ENCODE measurements at regions not wholly inside any gene's neighbourhood (a gene's known extent, or its start where the extent isn't known, plus 50 kb on each side); places are given as distances from the start of the nearest gene placed in this dataset.

DNA sequence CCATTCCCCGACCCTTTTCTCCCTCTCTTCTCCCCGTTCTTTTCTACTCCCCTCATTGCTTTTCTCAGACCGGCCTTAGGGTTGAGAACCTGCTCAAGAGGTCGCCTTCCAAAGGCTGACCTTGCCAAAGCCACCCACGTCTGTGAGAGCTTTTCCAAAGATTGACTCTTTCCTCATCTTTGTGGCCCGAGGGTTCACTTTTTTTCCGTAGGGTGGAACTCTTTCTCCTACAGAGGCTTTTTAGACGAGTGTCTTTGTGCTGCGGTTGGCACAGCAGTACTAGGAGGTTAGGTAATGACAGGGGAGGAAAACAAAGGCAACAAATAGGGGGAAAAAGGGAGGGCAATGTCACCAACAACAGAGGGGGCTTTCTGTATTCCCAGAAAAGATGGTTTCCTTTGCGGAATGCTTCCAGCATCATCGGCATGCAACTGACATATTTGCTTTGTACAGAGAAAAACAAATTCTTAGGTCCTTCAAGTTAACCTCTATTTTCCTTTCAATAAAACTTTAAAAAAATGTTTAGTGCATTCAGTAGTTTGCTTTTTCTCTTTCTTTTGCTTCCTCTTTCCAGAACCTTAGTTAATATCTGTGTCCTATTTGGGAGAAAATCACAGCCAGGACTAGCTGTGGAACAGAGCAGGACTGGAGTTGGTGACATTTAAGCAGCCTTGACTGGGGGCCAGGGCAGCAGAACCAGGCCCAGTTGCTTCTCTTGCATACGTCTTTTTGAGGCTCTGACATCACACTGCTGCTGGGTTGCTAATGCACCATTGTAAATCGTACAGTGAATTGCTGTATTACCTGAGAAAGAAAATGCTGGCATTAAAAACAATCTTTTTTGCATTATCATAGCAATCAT, 188.1 kb upstream of the FANCL start:
- H3K36me3 ChIP-seq (ENCODE audit: insufficient read depth, low read length) = no peaks in the 10 kb centered on the region
- Mint-ChIP-seq H3K4me3 (no peak overlapping the region), H3K27ac (no peak overlapping the region), H3K9me3 (no peaks in the 10 kb centered on the region), H3K4me1 (ENCODE audit: low read depth) (peaks cover 7% of the 10 kb centered on the region), H3K27me3 (peaks cover 52% of the 10 kb centered on the region), H3K36me3 (ENCODE audit: low read depth) (no peaks in the 10 kb centered on the region)
- POLR2A ChIA-PET = no interaction called here
- ATAC-seq (ENCODE audit: poor library complexity) = no peak
- no peaks in the 10 kb centered on the region for H3K9me3 ChIP-seq (ENCODE audit: control insufficient read depth in 1 of 2, insufficient read depth in 1 of 2, low read length in 2 of 2)
- intact Hi-C loops (cut with DNase I, micrococcal nuclease) = no loop called here
- peaks cover 3% of the 10 kb centered on the region for H3K4me1 ChIP-seq (ENCODE audit: insufficient read depth, low read length)
- CTCF ChIA-PET = no interaction called here
- peaks cover 24 to 30% of the 10 kb centered on the region in 2 experiments for H3K27me3 ChIP-seq (ENCODE audit: control insufficient read depth in 1 of 2, insufficient read depth in 2 of 2, low read length in 2 of 2)
- no peak for DNase-seq
- H3K27ac ChIP-seq (ENCODE audit: low read depth in 1 of 2, low read length in 2 of 2) = no peak overlapping the region
- no peak overlapping the region for H3K4me3 ChIP-seq (ENCODE audit: low read length)
- TF ChIP-seq, protein P1, sequence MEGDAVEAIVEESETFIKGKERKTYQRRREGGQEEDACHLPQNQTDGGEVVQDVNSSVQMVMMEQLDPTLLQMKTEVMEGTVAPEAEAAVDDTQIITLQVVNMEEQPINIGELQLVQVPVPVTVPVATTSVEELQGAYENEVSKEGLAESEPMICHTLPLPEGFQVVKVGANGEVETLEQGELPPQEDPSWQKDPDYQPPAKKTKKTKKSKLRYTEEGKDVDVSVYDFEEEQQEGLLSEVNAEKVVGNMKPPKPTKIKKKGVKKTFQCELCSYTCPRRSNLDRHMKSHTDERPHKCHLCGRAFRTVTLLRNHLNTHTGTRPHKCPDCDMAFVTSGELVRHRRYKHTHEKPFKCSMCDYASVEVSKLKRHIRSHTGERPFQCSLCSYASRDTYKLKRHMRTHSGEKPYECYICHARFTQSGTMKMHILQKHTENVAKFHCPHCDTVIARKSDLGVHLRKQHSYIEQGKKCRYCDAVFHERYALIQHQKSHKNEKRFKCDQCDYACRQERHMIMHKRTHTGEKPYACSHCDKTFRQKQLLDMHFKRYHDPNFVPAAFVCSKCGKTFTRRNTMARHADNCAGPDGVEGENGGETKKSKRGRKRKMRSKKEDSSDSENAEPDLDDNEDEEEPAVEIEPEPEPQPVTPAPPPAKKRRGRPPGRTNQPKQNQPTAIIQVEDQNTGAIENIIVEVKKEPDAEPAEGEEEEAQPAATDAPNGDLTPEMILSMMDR (IDR thresholded peaks at IDR 0.05) = no peak

DNA sequence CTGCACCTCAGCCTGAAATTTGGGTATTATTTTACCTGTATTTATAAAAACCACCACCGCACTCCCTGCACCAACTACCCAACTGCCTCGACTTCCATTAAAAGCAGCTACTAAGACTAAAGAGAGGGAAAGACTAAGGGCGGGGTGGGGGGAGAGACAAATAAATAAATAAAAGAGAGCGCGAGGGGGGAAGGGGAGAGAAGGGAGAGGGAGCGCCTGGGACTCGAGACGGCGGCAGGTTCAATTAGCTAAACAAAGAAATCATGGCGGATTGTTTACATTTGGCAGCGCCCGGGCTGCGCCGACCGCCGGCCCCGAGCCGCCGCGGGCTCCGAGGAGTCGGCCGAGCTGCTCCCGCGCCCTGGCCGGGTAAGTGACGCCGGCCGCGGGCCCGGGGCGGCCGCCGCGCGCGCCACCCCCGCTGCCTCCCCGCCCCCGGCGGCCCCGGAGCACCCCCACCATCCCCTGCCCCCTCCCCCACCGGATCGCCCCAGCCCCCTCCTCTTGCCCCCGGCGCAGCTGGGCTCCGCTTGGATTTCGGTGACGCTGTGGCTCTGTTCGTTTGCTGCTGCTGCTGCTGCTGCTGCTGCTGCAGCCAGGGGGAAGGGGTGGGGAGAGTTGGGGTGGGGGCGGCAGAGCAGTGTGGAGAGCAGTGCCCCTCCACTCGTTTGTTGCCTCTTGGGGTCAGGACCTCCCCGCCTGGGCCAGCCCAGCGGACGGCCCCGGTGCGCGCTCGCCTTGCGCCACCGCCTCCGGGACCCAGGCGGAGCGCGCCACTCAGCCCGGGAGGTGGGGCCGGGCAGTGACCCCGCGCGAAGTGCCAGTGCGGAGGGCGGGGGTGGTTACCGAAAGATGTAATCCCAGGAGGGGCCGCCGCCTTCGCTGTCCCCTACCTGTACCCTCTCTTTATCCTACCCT, 187.2 kb upstream of the FANCL start:
- ATAC-seq (ENCODE audit: poor library complexity) (no peak), DNase-seq (no peak)
- Histone ChIP-seq H3K27me3 (ENCODE audit: control insufficient read depth in 1 of 2, insufficient read depth in 2 of 2, low read length in 2 of 2) (peaks cover 24 to 30% of the 10 kb centered on the region in 2 experiments), H3K36me3 (ENCODE audit: insufficient read depth, low read length) (no peaks in the 10 kb centered on the region), H3K27ac (ENCODE audit: low read depth in 1 of 2, low read length in 2 of 2) (no peak overlapping the region), H3K4me3 (ENCODE audit: low read length) (no peak overlapping the region), H3K4me1 (ENCODE audit: insufficient read depth, low read length) (peaks cover 3% of the 10 kb centered on the region), H3K9me3 (ENCODE audit: control insufficient read depth in 1 of 2, insufficient read depth in 1 of 2, low read length in 2 of 2) (no peaks in the 10 kb centered on the region)
- peaks cover 52% of the 10 kb centered on the region for H3K27me3 Mint-ChIP-seq
- TF ChIP-seq, protein P1 (IDR thresholded peaks at IDR 0.05) = no peak
- no peak overlapping the region for H3K4me3 Mint-ChIP-seq
- ChIA-PET POLR2A (no interaction called here), CTCF (no interaction called here)
- peaks cover 7% of the 10 kb centered on the region for H3K4me1 Mint-ChIP-seq (ENCODE audit: low read depth)
- no peak overlapping the region for H3K27ac Mint-ChIP-seq
- intact Hi-C loops (cut with DNase I, micrococcal nuclease) = no loop called here
- H3K9me3 Mint-ChIP-seq = no peaks in the 10 kb centered on the region
- H3K36me3 Mint-ChIP-seq (ENCODE audit: low read depth) = no peaks in the 10 kb centered on the region

DNA sequence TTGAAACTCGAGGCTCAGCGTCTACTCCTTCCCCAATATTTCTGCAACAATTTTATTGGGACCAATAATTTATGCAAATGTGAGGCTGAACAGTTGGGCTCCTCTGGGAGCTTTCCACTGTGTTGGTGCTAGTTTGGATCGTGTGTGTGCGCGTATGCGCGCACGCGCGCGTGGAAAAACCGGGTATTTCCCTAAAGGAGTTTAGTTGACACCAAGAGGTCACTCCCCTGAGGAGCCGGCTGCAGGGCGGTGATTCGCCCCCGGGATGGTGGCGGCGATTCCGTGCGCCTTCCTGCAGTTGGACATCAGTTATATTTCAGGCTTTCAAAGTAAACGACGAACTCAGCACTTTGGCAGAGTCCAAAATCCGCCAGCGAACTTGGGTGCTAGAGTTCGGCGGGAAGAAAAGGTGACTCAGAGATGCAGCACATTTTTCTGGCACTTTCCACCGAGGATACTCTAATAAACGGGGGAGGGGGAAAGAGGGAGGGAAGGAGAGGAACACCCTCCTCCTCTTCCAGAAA, 186.5 kb upstream of the FANCL start:
- Mint-ChIP-seq H3K27me3 (peaks cover 52% of the 10 kb centered on the region), H3K27ac (no peak overlapping the region), H3K4me3 (no peak overlapping the region), H3K9me3 (no peaks in the 10 kb centered on the region), H3K36me3 (ENCODE audit: low read depth) (no peaks in the 10 kb centered on the region), H3K4me1 (ENCODE audit: low read depth) (peaks cover 7% of the 10 kb centered on the region)
- Histone ChIP-seq H3K27ac (ENCODE audit: low read depth in 1 of 2, low read length in 2 of 2) (no peak overlapping the region), H3K9me3 (ENCODE audit: control insufficient read depth in 1 of 2, insufficient read depth in 1 of 2, low read length in 2 of 2) (no peaks in the 10 kb centered on the region), H3K4me3 (ENCODE audit: low read length) (no peak overlapping the region), H3K27me3 (ENCODE audit: control insufficient read depth in 1 of 2, insufficient read depth in 2 of 2, low read length in 2 of 2) (peaks cover 24 to 30% of the 10 kb centered on the region in 2 experiments), H3K4me1 (ENCODE audit: insufficient read depth, low read length) (peaks cover 3% of the 10 kb centered on the region), H3K36me3 (ENCODE audit: insufficient read depth, low read length) (no peaks in the 10 kb centered on the region)
- TF ChIP-seq, protein P1 (IDR thresholded peaks at IDR 0.05) = no peak
- POLR2A ChIA-PET = no interaction called here
- intact Hi-C loops (cut with DNase I, micrococcal nuclease) = no loop called here
- CTCF ChIA-PET = no interaction called here
- no peak for ATAC-seq (ENCODE audit: poor library complexity)
- DNase-seq = no peak

Measured in CD4-positive, alpha-beta T cell (primary cell).